A549 (cell line): ENCODE measurements at regions not wholly inside any gene's neighbourhood (a gene's known extent, or its start where the extent isn't known, plus 50 kb on each side); places are given as distances from the start of the nearest gene placed in this dataset.

Experiments used
- ATAC-seq, 2 experiments: fragments of 200-7000 bp in 1 of 2; fragments of >200 bp in 1 of 2; cut with Nextera tagmentation in 1 of 2; cut with Tn5 transposase in 1 of 2; 3 replicates each; pipeline versions ENCODE4 v1.8.0 to v1.9.1; 2018 to 2020; ENCODE audit warnings: mild to moderate bottlenecking in 1 of 2, moderate library complexity in 1 of 2
- CTCF ChIA-PET: fragments of 300-600 bp; sonication (Branson Sonifier 250); formaldehyde crosslinking; extraction: SDS; loops from one replicate; lab custom pipeline; 2021; ENCODE audit warnings: antibody characterized with exemption, inconsistent platforms; lab: Yijun Ruan, JAX
- POLR2A ChIA-PET: fragments of 350-600 bp; formaldehyde crosslinking; extraction: SDS; loops from one replicate; lab custom pipeline; 2021; ENCODE audit warnings: antibody characterized with exemption, inconsistent platforms; lab: Yijun Ruan, JAX
- DNase-seq, 2 experiments: peaks; one replicate each; pipeline versions ENCODE4 v3.0.0 to v3.0.0-alpha.2; 2011 to 2016; ENCODE audit warnings: low read depth in 1 of 2, low spot score in 1 of 2
- FAIRE-seq: peaks from 2 replicates; lab custom pipeline; 2011; peaks lifted over from hg19 to GRCh38; lab: Jason Lieb, UNC
- H3K27ac ChIP-seq, 2 experiments: fragments of >200 bp; sonication (Bioruptor Twin); formaldehyde crosslinking; 3 replicates each; pipeline ENCODE4 v1.5.1; 2016 to 2017
- H3K4me1 ChIP-seq: fragments of >200 bp; sonication (Bioruptor Twin); formaldehyde crosslinking; 3 replicates; pipeline ENCODE4 v1.6.1; 2016
- H3K4me2 ChIP-seq: fragments of >200 bp; sonication (Bioruptor Twin); formaldehyde crosslinking; 3 replicates; pipeline ENCODE4 v1.6.1; 2016
- H3K4me3 ChIP-seq: fragments of >200 bp; sonication (Bioruptor Twin); formaldehyde crosslinking; 3 replicates; pipeline ENCODE4 v1.5.1; 2016
- H3K9me3 ChIP-seq: fragments of >200 bp; sonication (Bioruptor Twin); formaldehyde crosslinking; 3 replicates; pipeline ENCODE4 v1.6.1; 2016
- BHLHE40 ChIP-seq: IDR thresholded peaks from 2 replicates; pipeline ENCODE4 v1.6.1; 2012; ENCODE audit warnings: low read depth, low read length, inconsistent platforms
- CEBPB ChIP-seq, 2 experiments: fragments of >200 bp in 1 of 2; sonication (Bioruptor Twin) in 1 of 2; formaldehyde crosslinking in 1 of 2; IDR thresholded peaks; 2 replicates each; pipeline ENCODE4 v1.6.1; 2012 to 2016
- CHD2 ChIP-seq: fragments of 150-350 bp; IDR thresholded peaks from 2 replicates; pipeline ENCODE4 v1.6.1; 2014; ENCODE audit warnings: low read length; ENCODE audit not compliant: partially characterized antibody
- CTCF ChIP-seq: fragments of >200 bp; sonication (Bioruptor Twin); formaldehyde crosslinking; IDR thresholded peaks from 3 replicates; pipeline ENCODE4 v1.5.1; 2016
- EHF ChIP-seq: fragments of 250-450 bp; sonication (Bioruptor Pico); IDR thresholded peaks from 2 replicates; pipeline ENCODE4 v1.5.0; 2020; ENCODE audit warnings: mild to moderate bottlenecking
- EP300 ChIP-seq, 2 experiments: fragments of >200 bp; sonication (Bioruptor Twin); formaldehyde crosslinking; IDR thresholded peaks; 2 replicates in 1 of 2; 3 replicates in 1 of 2; pipeline ENCODE4 v1.6.1; 2016 to 2017
- ESRRA ChIP-seq: fragments of 150-350 bp; IDR thresholded peaks from 2 replicates; pipeline ENCODE4 v1.6.1; 2014; ENCODE audit warnings: mild to moderate bottlenecking, low read length, borderline replicate concordance
- FOSB ChIP-seq: fragments of 250-450 bp; sonication (Bioruptor Pico); IDR thresholded peaks from 2 replicates; pipeline ENCODE4 v1.5.0; 2020; ENCODE audit warnings: mild to moderate bottlenecking, moderate library complexity
- FOXS1 ChIP-seq: fragments of 250-450 bp; sonication (Bioruptor Pico); IDR thresholded peaks from 2 replicates; pipeline ENCODE4 v1.5.0; 2020; ENCODE audit warnings: mild to moderate bottlenecking, moderate library complexity
- HES2 ChIP-seq: fragments of >200 bp; sonication (Bioruptor Twin); formaldehyde crosslinking; IDR thresholded peaks from 2 replicates; pipeline ENCODE4 v1.6.1; 2016
- JUN ChIP-seq, 2 experiments: fragments of >200 bp; sonication (Bioruptor Twin); formaldehyde crosslinking; IDR thresholded peaks; 2 replicates in 1 of 2; 3 replicates in 1 of 2; pipeline ENCODE4 v1.6.1; 2016 to 2017
- JUNB ChIP-seq: fragments of >200 bp; sonication (Bioruptor Twin); formaldehyde crosslinking; IDR thresholded peaks from 2 replicates; pipeline ENCODE4 v1.6.1; 2016
- KDM1A ChIP-seq: fragments of 200-600 bp; sonication (generic); IDR thresholded peaks from 2 replicates; pipeline ENCODE4 v1.6.1; 2016; ENCODE audit warnings: low read depth, mild to moderate bottlenecking
- MYC ChIP-seq: IDR thresholded peaks from 2 replicates; pipeline ENCODE4 v1.6.1; 2012; ENCODE audit warnings: mild to moderate bottlenecking, inconsistent platforms, low read length, improper control_type of control experiment, borderline replicate concordance
- NPAS2 ChIP-seq: fragments of 250-450 bp; sonication (Bioruptor Pico); IDR thresholded peaks from 2 replicates; pipeline ENCODE4 v1.8.0; 2022; ENCODE audit warnings: mild to moderate bottlenecking, moderate library complexity, borderline replicate concordance
- NR3C1 ChIP-seq: fragments of >200 bp; sonication (Bioruptor Twin); formaldehyde crosslinking; IDR thresholded peaks from 3 replicates; pipeline ENCODE4 v1.6.1; 2017
- PHF8 ChIP-seq: fragments of 200-600 bp; sonication (generic); IDR thresholded peaks from 2 replicates; pipeline ENCODE4 v1.6.1; 2016; ENCODE audit warnings: low read depth, mild to moderate bottlenecking, antibody characterized with exemption, moderate library complexity, borderline replicate concordance
- RARB ChIP-seq: fragments of 250-450 bp; sonication (Bioruptor Pico); IDR thresholded peaks from 2 replicates; pipeline ENCODE4 v1.8.0; 2021; ENCODE audit warnings: mild to moderate bottlenecking, moderate library complexity
- REST ChIP-seq: fragments of 200-600 bp; sonication (generic); IDR thresholded peaks from 2 replicates; pipeline ENCODE4 v1.6.1; 2016; ENCODE audit warnings: antibody characterized with exemption, mild to moderate bottlenecking, moderate library complexity
- ZC3H11A ChIP-seq: fragments of 450-650 bp; IDR thresholded peaks from 2 replicates; pipeline ENCODE4 v1.6.1; 2014; ENCODE audit warnings: antibody characterized with exemption, mild to moderate bottlenecking
- WGBS: methylation state at CpG from one replicate; pipeline ENCODE4 v1.1.6; 2017; ENCODE audit errors: missing lambda C conversion rate; 5-methylcytosine and 5-hydroxymethylcytosine counted together
- TF ChIP-seq, protein P1 (sequence below): fragments of 250-450 bp; sonication (Bioruptor Pico); IDR thresholded peaks from 2 replicates; pipeline ENCODE4 v1.5.0; 2021; ENCODE audit warnings: mild to moderate bottlenecking, moderate library complexity, borderline replicate concordance
- TF ChIP-seq, protein P2 (sequence below): fragments of 250-450 bp; sonication (Bioruptor Pico); IDR thresholded peaks from 2 replicates; pipeline ENCODE4 v1.5.0; 2020; ENCODE audit warnings: low read depth, mild to moderate bottlenecking, moderate library complexity

DNA sequence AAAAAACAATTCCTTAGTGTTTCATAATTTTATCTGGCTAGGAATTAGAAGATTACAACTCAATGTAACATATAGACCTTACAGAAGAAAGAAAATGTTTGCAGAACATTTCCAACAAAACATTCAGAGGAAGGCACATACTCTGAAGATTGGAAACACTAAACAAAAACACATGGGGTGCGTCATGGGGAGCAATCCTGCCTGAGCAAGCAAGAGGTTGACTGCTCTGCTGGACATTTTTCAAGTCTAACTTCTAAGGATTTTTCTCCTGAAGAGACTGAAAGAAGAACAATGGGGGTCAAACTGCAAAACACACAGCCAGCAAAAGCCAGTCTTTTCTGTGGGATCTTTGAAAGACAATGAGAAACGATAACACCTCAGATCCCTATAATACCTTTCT lies 182.8 kb downstream of the GUCY2F start:
- Histone ChIP-seq H3K9me3 (no peaks in the 10 kb centered on the region), H3K4me1 (no peaks in the 10 kb centered on the region), H3K4me2 (no peak overlapping the region), H3K4me3 (no peak overlapping the region), H3K27ac (no peak overlapping the region)
- TF ChIP-seq JUN (IDR thresholded peaks at IDR 0.05) (no peak), EHF (CRISPR knock-in tag) (no peak), EP300 (IDR thresholded peaks at IDR 0.05) (no peak), FOXS1 (CRISPR knock-in tag) (no peak), ZC3H11A (no peak), KDM1A (no peak)
- TF ChIP-seq, protein P1, sequence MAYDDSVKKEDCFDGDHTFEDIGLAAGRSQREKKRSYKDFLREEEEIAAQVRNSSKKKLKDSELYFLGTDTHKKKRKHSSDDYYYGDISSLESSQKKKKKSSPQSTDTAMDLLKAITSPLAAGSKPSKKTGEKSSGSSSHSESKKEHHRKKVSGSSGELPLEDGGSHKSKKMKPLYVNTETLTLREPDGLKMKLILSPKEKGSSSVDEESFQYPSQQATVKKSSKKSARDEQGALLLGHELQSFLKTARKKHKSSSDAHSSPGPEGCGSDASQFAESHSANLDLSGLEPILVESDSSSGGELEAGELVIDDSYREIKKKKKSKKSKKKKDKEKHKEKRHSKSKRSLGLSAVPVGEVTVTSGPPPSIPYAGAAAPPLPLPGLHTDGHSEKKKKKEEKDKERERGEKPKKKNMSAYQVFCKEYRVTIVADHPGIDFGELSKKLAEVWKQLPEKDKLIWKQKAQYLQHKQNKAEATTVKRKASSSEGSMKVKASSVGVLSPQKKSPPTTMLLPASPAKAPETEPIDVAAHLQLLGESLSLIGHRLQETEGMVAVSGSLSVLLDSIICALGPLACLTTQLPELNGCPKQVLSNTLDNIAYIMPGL (CRISPR knock-in tag) = no peak
- TF ChIP-seq, protein P2, sequence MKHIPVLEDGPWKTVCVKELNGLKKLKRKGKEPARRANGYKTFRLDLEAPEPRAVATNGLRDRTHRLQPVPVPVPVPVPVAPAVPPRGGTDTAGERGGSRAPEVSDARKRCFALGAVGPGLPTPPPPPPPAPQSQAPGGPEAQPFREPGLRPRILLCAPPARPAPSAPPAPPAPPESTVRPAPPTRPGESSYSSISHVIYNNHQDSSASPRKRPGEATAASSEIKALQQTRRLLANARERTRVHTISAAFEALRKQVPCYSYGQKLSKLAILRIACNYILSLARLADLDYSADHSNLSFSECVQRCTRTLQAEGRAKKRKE (CRISPR knock-in tag) = no peak
- CTCF ChIA-PET = no interaction called here
- DNase-seq (no peak), ATAC-seq (no peak), FAIRE-seq (no peak)
- WGBS = 0% methylated on average over 2 of the region's 2 CpGs
- POLR2A ChIA-PET = no interaction called here

GRCh38 chrX:109294097-109294814 lies 187.6 kb downstream of the GUCY2F start:
- FAIRE-seq (no peak), DNase-seq (no peak), ATAC-seq (no peak)
- Histone ChIP-seq H3K27ac (no peak overlapping the region), H3K9me3 (no peaks in the 10 kb centered on the region), H3K4me2 (no peak overlapping the region), H3K4me1 (no peaks in the 10 kb centered on the region), H3K4me3 (no peak overlapping the region)
- WGBS = 4% methylated on average over 4 of the region's 4 CpGs
- TF ChIP-seq REST (no peak), HES2 (no peak)
- ChIA-PET POLR2A (no interaction called here), CTCF (no interaction called here)

- POLR2A ChIA-PET = no interaction called here
- no peak overlapping the region for H3K4me3 ChIP-seq
- no peak overlapping the region for H3K27ac ChIP-seq
- FAIRE-seq (no peak), DNase-seq (no peak), ATAC-seq (no peak)
- CTCF ChIA-PET = no interaction called here
- H3K4me2 ChIP-seq = no peak overlapping the region
- H3K4me1 ChIP-seq = no peaks in the 10 kb centered on the region
- WGBS = 24% methylated on average over 1 of the region's 1 CpG
- no peaks in the 10 kb centered on the region for H3K9me3 ChIP-seq
- TF ChIP-seq NR3C1 (no peak), FOSB (no peak), CEBPB (IDR thresholded peaks at IDR 0.05) (no peak), PHF8 (no peak), CTCF (no peak), JUNB (no peak), ESRRA (no peak), NPAS2 (no peak), CHD2 (no peak), MYC (no peak), RARB (no peak), BHLHE40 (no peak)
Measured at GRCh38 chrX:109283870-109284269, 198.0 kb downstream of the GUCY2F start.
